ENCODE measurements at regions not wholly inside any gene's neighbourhood (a gene's known extent, or its start where the extent isn't known, plus 50 kb on each side); places are given as distances from the start of the nearest gene placed in this dataset.

DNA sequence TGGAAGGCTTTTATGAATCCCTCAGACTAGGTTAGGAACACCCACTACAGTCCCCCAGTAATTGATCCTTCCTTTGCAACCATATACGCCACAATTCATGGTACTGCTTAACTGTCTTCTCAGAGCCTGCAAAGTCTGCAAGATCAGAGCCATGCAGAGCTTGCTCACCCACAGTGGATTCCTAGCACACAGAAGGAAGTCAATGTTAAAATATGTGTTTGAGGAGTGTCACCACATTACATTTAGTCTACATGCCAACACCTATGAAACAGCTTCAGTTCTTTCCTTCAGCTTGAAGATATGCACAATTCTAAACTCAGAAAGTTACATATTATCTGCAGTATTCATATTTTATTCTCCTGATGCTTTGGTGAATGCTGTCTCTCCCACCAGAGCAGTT lies 138.5 kb downstream of the NDUFA12 start:
- H3K9me3 ChIP-seq: no peaks in the 10 kb centered on the region
- no peak overlapping the region for H3K4me3 ChIP-seq
- no peak overlapping the region for H3K27ac ChIP-seq
- TF ChIP-seq, protein P1, sequence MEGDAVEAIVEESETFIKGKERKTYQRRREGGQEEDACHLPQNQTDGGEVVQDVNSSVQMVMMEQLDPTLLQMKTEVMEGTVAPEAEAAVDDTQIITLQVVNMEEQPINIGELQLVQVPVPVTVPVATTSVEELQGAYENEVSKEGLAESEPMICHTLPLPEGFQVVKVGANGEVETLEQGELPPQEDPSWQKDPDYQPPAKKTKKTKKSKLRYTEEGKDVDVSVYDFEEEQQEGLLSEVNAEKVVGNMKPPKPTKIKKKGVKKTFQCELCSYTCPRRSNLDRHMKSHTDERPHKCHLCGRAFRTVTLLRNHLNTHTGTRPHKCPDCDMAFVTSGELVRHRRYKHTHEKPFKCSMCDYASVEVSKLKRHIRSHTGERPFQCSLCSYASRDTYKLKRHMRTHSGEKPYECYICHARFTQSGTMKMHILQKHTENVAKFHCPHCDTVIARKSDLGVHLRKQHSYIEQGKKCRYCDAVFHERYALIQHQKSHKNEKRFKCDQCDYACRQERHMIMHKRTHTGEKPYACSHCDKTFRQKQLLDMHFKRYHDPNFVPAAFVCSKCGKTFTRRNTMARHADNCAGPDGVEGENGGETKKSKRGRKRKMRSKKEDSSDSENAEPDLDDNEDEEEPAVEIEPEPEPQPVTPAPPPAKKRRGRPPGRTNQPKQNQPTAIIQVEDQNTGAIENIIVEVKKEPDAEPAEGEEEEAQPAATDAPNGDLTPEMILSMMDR (IDR thresholded peaks at IDR 0.05 in 4 of 5, conservative IDR thresholded peaks at IDR 0.05 in 1 of 5): no peak
- no peak for TF ChIP-seq POLR2A (IDR thresholded peaks at IDR 0.05)
- ATAC-seq (no peak), DNase-seq (no peak)
- in situ Hi-C loops (cut with MboI; ENCODE audit: low sequenced_read_pairs in 4 of 4): no loop called here
- H3K27me3 ChIP-seq: no peaks in the 10 kb centered on the region
- H3K36me3 ChIP-seq: no peaks in the 10 kb centered on the region
- intact Hi-C loops (cut with DNase I; ENCODE audit: low total_unique reads): no loop called here
- no peaks in the 10 kb centered on the region for H3K4me1 ChIP-seq

DNA sequence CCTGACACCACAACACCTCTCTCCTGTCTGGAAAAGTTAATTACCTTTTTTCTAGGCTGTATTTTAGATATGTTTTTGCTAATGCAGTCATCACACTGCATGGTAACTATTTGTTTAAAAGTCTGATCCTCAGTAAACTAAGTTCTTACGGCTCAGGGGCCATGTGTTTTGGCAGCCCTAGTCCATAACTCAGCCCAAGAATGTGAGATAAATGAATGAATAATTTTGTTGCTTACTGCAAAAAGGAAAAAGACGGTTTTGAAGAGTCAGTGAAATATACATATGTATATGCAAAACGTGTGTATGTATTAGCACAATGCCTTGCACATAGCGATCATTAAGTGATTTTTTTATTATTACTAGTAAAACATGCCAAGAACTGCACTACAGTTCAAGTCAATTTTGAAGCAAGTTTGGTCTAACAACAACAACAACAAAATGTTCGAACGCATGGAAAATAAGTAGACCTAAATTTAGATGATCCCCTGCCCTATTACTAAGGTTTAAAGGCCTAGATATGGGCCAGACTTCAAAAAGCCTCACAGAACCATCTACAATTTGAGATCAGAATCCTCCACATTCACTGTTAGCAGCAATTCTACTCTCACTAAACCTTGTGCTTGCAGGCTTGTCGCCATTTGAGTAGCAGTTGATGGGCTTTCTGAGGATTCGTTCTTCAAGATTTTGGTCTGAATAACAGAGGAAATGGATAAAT lies 140.0 kb downstream of the NDUFA12 start:
- TF ChIP-seq POLR2A (IDR thresholded peaks at IDR 0.05): no peak
- TF ChIP-seq, protein P1 (IDR thresholded peaks at IDR 0.05 in 4 of 5, conservative IDR thresholded peaks at IDR 0.05 in 1 of 5): no peak
- H3K4me1 ChIP-seq: no peaks in the 10 kb centered on the region
- intact Hi-C loops (cut with DNase I; ENCODE audit: low total_unique reads): no loop called here
- H3K36me3 ChIP-seq: no peaks in the 10 kb centered on the region
- no peak overlapping the region for H3K4me3 ChIP-seq
- no peaks in the 10 kb centered on the region for H3K27me3 ChIP-seq
- DNase-seq (no peak), ATAC-seq (no peak)
- in situ Hi-C loops (cut with MboI; ENCODE audit: low sequenced_read_pairs in 4 of 4): no loop called here
- H3K9me3 ChIP-seq: no peaks in the 10 kb centered on the region
- no peak overlapping the region for H3K27ac ChIP-seq

DNA sequence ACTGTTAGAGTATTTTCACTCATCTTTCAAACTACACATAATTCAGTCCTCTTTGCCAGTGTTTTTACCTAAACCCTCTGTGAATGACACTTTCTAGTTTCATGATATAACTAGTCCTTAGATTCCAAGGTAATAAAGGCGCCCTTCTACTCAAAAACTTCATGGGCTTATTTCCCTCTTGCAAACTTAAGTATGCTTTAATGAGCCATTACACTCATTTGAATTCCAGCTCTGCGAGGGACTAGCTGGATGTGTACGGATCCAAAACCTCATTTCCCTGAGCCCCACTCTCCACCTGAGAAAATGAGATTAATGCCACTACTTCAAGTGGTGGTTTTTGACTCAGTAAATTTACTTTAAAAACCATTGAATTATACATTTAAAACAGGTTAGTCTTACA lies 141.1 kb downstream of the NDUFA12 start:
- H3K27me3 ChIP-seq: no peaks in the 10 kb centered on the region
- ATAC-seq (no peak), DNase-seq (no peak)
- no peaks in the 10 kb centered on the region for H3K9me3 ChIP-seq
- no peaks in the 10 kb centered on the region for H3K36me3 ChIP-seq
- H3K4me3 ChIP-seq: no peak overlapping the region
- no peaks in the 10 kb centered on the region for H3K4me1 ChIP-seq
- intact Hi-C loops (cut with DNase I; ENCODE audit: low total_unique reads): no loop called here
- in situ Hi-C loops (cut with MboI; ENCODE audit: low sequenced_read_pairs in 4 of 4): no loop called here
- H3K27ac ChIP-seq: no peak overlapping the region
- no peak for TF ChIP-seq POLR2A (IDR thresholded peaks at IDR 0.05)
- TF ChIP-seq, protein P1 (IDR thresholded peaks at IDR 0.05 in 4 of 5, conservative IDR thresholded peaks at IDR 0.05 in 1 of 5): no peak

DNA sequence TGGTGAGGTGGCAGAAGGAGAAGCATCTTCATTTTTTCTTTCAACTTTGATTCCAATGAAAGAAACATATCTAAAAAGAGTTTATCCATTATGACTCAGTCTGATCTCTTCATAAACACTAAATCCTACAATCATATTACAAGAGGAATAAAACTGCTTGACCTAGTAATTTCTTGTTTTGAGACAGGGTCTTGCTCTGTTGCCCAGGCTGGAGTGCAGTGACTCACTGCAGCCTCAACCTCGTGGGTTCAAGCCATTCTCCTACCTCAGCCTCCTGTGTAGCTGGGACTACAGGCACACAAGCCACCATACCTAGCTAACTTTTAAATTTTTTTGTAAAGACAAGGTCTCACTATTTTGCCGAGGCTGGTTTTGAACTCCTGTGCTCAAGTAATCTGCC lies 147.2 kb downstream of the NDUFA12 start:
- Histone ChIP-seq H3K36me3 (no peaks in the 10 kb centered on the region), H3K27ac (no peak overlapping the region), H3K27me3 (no peaks in the 10 kb centered on the region), H3K4me1 (no peaks in the 10 kb centered on the region), H3K4me3 (no peak overlapping the region), H3K9me3 (no peaks in the 10 kb centered on the region)
- no peak for DNase-seq
- in situ Hi-C loops (cut with MboI; ENCODE audit: low sequenced_read_pairs in 4 of 4) (no loop called here), intact Hi-C loops (cut with DNase I; ENCODE audit: low total_unique reads) (no loop called here)
- ATAC-seq: no peak
- TF ChIP-seq POLR2A (IDR thresholded peaks at IDR 0.05): no peak
- TF ChIP-seq, protein P1 (IDR thresholded peaks at IDR 0.05 in 4 of 5, conservative IDR thresholded peaks at IDR 0.05 in 1 of 5): no peak

DNA sequence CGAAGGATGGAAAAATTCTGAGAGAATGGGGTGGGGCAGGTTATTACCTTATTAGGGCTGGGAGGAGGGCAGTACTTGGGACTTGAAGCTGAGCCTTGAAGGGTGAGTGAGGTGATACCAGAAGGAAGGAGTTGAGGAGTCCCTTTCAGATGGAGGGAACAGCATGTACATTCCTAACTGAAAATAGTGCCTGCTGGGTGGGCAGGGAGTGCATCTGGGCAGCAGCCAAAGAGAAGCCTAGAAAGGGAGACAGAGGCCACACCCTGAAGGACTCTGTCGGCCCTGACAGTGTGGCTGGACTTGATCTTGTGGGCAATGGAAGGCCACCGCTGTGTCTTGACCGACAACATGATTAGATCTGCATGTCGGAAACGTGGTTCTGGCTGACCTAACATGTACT lies 147.6 kb downstream of the NDUFA12 start:
- Histone ChIP-seq H3K4me3 (no peak overlapping the region), H3K36me3 (no peaks in the 10 kb centered on the region), H3K9me3 (no peaks in the 10 kb centered on the region), H3K27ac (no peak overlapping the region), H3K4me1 (no peaks in the 10 kb centered on the region), H3K27me3 (no peaks in the 10 kb centered on the region)
- in situ Hi-C loops (cut with MboI; ENCODE audit: low sequenced_read_pairs in 4 of 4) (no loop called here), intact Hi-C loops (cut with DNase I; ENCODE audit: low total_unique reads) (no loop called here)
- DNase-seq: no peak
- TF ChIP-seq, protein P1 (IDR thresholded peaks at IDR 0.05 in 4 of 5, conservative IDR thresholded peaks at IDR 0.05 in 1 of 5): no peak
- TF ChIP-seq POLR2A (IDR thresholded peaks at IDR 0.05): no peak
- no peak for ATAC-seq

All from gastrocnemius medialis (tissue), 4 donors.